NB4 (cell line): ENCODE measurements at regions not wholly inside any gene's neighbourhood (a gene's known extent, or its start where the extent isn't known, plus 50 kb on each side); places are given as distances from the start of the nearest gene placed in this dataset.

ENCODE experiments used
- DNase-seq: peaks from one replicate; pipeline ENCODE4 v3.0.0; 2010; ENCODE audit warnings: low read depth
- H3K4me3 ChIP-seq: one replicate; pipeline ENCODE4 v1.5.1; 2011; ENCODE audit warnings: mild to moderate bottlenecking, low read depth, low read length, moderate library complexity
- CTCF ChIP-seq: IDR thresholded peaks from one replicate; pipeline ENCODE4 v1.5.1; 2012; ENCODE audit warnings: low read depth, low read length
- MAX ChIP-seq: IDR thresholded peaks from 2 replicates; pipeline ENCODE4 v1.6.1; 2011; ENCODE audit warnings: low read depth, low read length
- MYC ChIP-seq: IDR thresholded peaks from 2 replicates; pipeline ENCODE4 v1.6.1; 2011; ENCODE audit warnings: low read depth, low read length
- POLR2A ChIP-seq: IDR thresholded peaks from 2 replicates; pipeline ENCODE4 v1.6.1; 2011; ENCODE audit warnings: mild to moderate bottlenecking; ENCODE audit not compliant: insufficient read length; ENCODE audit errors: extremely low read depth

DNA sequence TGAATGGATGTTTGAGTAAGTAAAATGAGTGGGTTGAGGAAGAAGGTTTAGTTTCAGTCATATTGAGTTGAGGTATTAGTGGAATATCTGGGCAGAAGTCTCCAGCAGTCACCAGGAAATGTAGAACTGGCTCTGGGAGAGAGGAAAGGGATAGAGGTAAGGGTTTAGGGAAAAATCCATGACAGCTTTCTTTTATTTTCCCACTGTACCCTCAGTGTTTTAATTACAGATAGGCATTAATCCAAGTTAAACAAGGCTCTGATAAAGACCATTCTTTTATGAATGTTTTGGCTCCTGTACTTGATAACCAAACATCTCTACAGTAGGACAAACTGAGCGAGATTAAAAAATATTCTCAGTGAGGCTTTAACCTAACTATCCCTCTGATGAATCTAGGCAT, 318.4 kb upstream of the SYNCRIP start:
- DNase-seq = no peak
- TF ChIP-seq MYC = no peak
- no peak for TF ChIP-seq CTCF
- TF ChIP-seq MAX = no peak
- no peak for TF ChIP-seq POLR2A
- H3K4me3 ChIP-seq = no peak overlapping the region

DNA sequence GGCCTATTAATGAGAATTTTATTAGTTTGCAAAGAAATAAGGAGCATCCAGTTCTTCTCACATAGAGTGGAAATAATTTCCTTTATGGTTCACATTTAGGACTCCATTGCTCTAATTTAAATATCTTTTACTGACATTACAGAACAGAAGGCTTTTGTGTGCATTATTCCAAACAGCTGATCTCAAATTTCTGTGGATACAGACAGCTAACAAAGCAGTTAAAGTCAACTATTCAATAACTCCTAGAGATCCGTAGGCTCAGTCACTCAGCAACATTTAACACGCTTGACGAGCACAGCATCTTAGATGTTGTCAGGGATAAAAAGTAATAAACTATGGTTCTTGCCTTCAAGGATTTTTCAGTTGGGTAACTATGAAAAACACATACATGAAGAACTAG, 305.8 kb upstream of the SYNCRIP start:
- H3K4me3 ChIP-seq = no peak overlapping the region
- no peak for TF ChIP-seq MYC
- TF ChIP-seq POLR2A = no peak
- no peak for TF ChIP-seq CTCF
- no peak for TF ChIP-seq MAX
- DNase-seq = no peak

DNA sequence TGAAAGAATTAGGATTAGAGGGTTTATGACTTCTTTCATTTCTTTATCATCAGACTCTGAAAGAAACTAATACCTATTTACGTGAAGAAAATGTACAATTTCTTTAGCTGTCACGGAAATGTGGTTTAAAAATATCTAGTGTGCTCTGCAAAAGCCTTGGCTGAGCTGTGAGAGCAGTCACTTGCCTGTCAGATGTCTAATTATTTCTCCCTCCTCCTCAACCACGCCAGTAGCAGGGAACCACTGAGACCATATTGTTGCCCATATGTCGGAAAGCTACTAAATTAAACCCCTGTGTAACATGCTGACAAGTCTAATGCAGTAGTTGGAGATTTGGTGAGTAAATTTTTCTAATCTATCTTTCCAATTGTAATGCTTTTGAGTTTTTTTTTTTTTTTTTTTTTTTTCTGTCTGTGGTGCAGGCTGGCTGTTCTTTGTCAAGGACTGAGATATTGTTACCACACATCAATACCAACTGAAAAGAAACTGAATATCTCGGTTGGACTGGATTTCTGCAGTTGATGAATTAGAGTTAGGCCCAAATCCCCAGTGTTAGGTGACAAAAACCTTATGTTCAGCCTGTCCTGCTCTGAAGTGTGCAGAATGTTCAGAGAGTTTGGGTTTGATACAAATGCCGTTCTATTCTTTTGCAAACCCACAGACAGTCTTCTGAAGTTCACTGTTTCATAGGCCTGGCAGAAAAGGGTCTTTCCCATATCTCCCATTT, 302.9 kb upstream of the SYNCRIP start:
- no peak for DNase-seq
- H3K4me3 ChIP-seq = no peak overlapping the region
- TF ChIP-seq MYC = no peak
- TF ChIP-seq CTCF = no peak
- no peak for TF ChIP-seq POLR2A
- TF ChIP-seq MAX = no peak

DNA sequence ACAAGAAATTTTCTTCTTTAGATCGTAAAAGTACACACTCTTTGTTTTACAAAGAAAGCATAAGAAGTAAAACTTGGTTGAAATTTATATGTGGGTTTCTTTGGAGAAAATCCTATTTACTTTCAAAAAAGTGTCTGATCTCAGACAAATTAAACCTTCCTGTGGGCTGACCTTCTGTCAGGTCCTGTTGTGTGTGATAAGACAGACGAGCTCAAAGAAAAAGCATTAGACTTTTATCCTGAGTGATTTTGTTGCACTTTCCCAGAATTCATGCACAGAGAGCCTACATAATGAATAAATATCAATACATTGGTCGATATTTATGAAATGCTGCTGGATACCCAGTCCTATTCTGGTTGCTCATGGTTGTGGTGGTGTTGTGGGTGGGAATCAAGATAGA, 302.1 kb upstream of the SYNCRIP start:
- DNase-seq = no peak
- TF ChIP-seq POLR2A = no peak
- no peak for TF ChIP-seq MAX
- no peak for TF ChIP-seq MYC
- no peak for TF ChIP-seq CTCF
- H3K4me3 ChIP-seq = no peak overlapping the region

DNA sequence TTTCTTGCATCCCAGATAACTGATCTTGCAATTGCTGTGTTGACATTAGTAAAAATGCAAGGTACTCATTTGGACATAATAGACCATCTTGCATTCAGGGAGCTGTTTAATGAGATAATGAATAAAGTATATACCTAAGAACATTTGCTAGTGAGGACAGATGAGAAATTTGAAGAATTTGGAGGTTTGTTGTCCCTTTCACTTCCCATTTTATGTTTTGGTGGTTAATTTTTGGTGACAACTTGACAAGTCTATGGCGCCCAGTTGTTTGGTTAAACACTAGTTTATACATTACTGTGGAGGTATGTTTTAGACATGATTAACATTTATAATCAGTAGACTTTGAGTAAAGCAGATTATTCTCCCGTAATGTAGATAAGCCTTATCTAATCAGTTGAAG, 300.2 kb upstream of the SYNCRIP start:
- H3K4me3 ChIP-seq = no peak overlapping the region
- DNase-seq = no peak
- TF ChIP-seq POLR2A = no peak
- no peak for TF ChIP-seq CTCF
- no peak for TF ChIP-seq MAX
- TF ChIP-seq MYC = no peak
